SK-N-MC (cell line): ENCODE measurements at regions not wholly inside any gene's neighbourhood (a gene's known extent, or its start where the extent isn't known, plus 50 kb on each side); places are given as distances from the start of the nearest gene placed in this dataset.

Experiments
- DNase-seq: peaks from one replicate; pipeline ENCODE4 v3.0.0-alpha.2; 2011; ENCODE audit warnings: low read depth, low spot score
- H3K27ac ChIP-seq: fragments of 200-600 bp; sonication (generic); 2 replicates; pipeline ENCODE4 v1.5.1; 2016; ENCODE audit warnings: mixed run types
- H3K36me3 ChIP-seq: fragments of 200-600 bp; sonication (generic); 2 replicates; pipeline ENCODE4 v1.6.1; 2017; ENCODE audit warnings: antibody characterized with exemption, low read length, mixed read lengths; ENCODE audit not compliant: insufficient read depth
- H3K4me3 ChIP-seq: fragments of 200-600 bp; sonication (generic); 2 replicates; pipeline ENCODE4 v1.5.1; 2016
- H3K9ac ChIP-seq: fragments of 200-600 bp; sonication (generic); 2 replicates; pipeline ENCODE4 v1.8.0; 2017; ENCODE audit warnings: mixed run types, mixed read lengths; ENCODE audit not compliant: insufficient read length
- H3K9me3 ChIP-seq: fragments of 200-600 bp; sonication (generic); 2 replicates; pipeline ENCODE4 v1.6.1; 2017; ENCODE audit warnings: low read depth, mild to moderate bottlenecking, antibody characterized with exemption, low read length, moderate library complexity, mixed read lengths
- EZH2 ChIP-seq: fragments of 200-600 bp; sonication (generic); IDR thresholded peaks from one replicate; pipeline ENCODE4 v1.6.1; 2017; ENCODE audit warnings: antibody characterized with exemption
- FOXP2 ChIP-seq: optimal IDR thresholded peaks from 2 replicates; pipeline ENCODE3; 2011; ENCODE audit warnings: mild to moderate bottlenecking, moderate library complexity; ENCODE audit not compliant: insufficient read depth; ENCODE audit errors: extremely low read length, control extremely low read depth
- POLR2AphosphoS5 ChIP-seq: IDR thresholded peaks from 2 replicates; pipeline ENCODE4 v1.6.1; 2012; ENCODE audit warnings: mild to moderate bottlenecking, low read depth, low read length, borderline replicate concordance

DNA sequence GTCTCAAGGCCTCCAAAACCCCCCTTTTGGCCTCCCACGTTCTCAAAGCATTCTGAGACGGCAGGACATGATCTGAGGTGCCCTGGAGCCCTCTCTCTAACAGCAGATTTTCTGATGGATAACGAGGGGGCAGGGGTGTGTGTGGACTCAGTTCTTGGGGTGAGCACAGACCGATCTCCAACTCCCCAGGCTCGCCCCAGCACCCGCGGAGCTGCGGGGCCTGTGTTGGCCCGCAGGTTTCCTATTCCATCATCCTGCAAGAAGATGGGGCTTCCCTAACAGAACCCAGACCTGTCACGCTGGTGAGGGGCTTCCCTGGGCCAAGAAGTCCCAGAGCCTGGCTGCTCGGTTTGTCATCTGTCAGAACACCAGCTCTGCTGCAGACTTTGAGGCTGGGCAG is 196.1 kb downstream of the ANAPC1 start:
- no peak for TF ChIP-seq EZH2
- no peak for TF ChIP-seq FOXP2
- no peak for TF ChIP-seq POLR2AphosphoS5
- Histone ChIP-seq H3K9me3 (no peaks in the 10 kb centered on the region), H3K27ac (no peak overlapping the region), H3K9ac (no peak overlapping the region), H3K36me3 (no peaks in the 10 kb centered on the region), H3K4me3 (no peak overlapping the region)
- DNase-seq = no peak

DNA sequence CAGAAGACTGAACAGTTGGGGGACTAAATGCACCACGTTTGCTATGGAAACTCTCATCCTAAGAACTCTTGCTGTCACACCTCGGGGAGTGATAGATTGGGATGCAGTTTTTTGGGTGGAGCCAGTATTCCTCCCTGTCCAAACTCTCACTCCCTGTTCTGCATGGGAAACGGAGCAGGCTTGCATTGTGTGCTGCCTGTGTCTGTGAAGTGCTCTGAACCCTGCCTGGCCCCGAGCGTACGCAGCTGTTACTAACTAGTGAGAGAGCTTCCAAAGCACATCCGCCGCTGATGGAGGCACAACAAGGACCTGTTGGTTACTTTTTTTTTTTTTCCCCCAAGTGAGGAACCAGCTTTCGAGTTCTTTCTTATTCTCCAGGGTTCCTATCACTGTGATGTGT is 195.5 kb downstream of the ANAPC1 start:
- H3K9ac ChIP-seq = no peak overlapping the region
- H3K27ac ChIP-seq = no peak overlapping the region
- TF ChIP-seq POLR2AphosphoS5 = no peak
- no peak for TF ChIP-seq FOXP2
- TF ChIP-seq EZH2 = no peak
- DNase-seq = no peak
- no peaks in the 10 kb centered on the region for H3K36me3 ChIP-seq
- H3K4me3 ChIP-seq = no peak overlapping the region
- no peaks in the 10 kb centered on the region for H3K9me3 ChIP-seq

DNA sequence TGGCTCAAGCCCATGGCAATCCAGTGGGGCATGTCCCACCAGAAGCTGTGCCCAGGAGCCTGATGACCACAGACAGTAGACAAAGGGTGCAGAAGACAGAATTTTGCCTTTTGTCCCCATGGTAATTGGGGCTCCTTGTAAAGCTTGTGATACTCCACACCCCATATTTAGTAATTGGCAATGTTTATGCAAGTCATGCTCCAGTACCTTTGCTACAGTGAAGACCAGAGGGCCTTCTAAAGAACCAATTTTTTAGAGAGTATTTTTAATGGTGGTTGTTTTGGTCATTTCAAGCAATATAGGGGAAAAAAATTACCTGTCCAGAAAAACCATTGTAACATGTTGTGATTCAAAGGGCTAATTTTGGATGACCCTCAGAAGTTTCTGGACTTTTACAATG is 194.8 kb downstream of the ANAPC1 start:
- TF ChIP-seq FOXP2 (no peak), POLR2AphosphoS5 (no peak), EZH2 (no peak)
- Histone ChIP-seq H3K9ac (no peak overlapping the region), H3K27ac (no peak overlapping the region)

DNA sequence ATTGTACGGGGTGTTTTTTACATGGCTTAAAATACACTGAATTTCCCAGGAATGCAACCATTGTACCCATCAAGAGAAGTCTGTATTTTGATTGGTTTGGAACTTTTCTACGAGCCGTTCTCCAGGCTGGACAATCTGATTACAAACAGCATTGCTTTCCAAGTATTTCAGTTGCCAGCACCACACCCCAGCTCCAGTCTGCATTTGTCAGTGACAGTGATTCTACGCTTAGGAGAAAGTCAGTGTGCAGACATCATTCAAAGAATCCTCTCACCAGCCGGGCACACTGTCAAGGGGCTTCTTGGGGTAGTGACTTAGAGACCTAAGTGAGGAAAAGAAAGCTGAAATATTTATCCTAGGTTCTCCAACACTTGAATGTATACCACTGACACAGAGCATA is 194.1 kb downstream of the ANAPC1 start:
- no peak for DNase-seq
- Histone ChIP-seq H3K36me3 (no peaks in the 10 kb centered on the region), H3K9ac (no peak overlapping the region), H3K9me3 (no peaks in the 10 kb centered on the region), H3K4me3 (no peak overlapping the region), H3K27ac (no peak overlapping the region)
- no peak for TF ChIP-seq EZH2
- no peak for TF ChIP-seq POLR2AphosphoS5
- no peak for TF ChIP-seq FOXP2

More for the DNA sequence above, 194.8 kb downstream of the ANAPC1 start:
- Histone ChIP-seq H3K9me3 (no peaks in the 10 kb centered on the region), H3K36me3 (no peaks in the 10 kb centered on the region), H3K4me3 (no peak overlapping the region)
- DNase-seq = no peak

DNA sequence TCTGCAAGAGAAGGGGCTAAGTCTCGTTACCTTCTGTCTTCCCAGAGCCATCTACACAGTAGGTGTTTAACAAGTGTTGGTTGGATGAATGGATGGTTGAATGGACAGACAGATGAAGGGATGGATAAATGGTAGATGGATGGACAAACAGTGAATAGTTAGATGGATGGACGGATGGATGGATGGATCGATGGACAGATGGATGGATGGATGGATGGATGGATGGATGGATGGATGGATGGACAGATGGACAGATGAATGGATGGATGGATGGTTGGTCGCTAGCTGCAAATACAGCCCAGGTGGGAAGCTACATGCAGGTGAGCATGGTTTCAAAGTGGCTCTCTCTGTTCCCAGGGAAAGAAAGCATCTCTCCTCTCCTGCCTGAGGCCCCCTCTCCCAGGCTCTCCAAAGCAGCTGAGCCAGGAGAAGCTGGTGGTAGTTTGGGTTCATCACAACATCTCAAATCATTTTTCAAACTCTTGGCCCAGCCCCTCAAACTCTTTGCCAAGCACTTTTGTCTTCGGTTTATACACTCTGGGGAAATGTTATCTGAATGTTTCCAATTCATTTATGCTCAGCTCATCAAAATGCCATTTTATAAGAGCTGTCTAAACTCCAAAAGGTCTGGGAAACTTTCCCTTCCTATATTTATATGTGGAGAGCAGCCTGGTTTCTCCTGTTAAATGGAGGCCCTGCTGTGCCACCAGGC is 192.7 kb downstream of the ANAPC1 start:
- H3K36me3 ChIP-seq = no peaks in the 10 kb centered on the region
- TF ChIP-seq POLR2AphosphoS5 (no peak), EZH2 (no peak), FOXP2 (no peak)
- no peak for DNase-seq
- H3K9me3 ChIP-seq = no peaks in the 10 kb centered on the region
- H3K9ac ChIP-seq = no peak overlapping the region
- no peak overlapping the region for H3K27ac ChIP-seq
- no peak overlapping the region for H3K4me3 ChIP-seq

DNA sequence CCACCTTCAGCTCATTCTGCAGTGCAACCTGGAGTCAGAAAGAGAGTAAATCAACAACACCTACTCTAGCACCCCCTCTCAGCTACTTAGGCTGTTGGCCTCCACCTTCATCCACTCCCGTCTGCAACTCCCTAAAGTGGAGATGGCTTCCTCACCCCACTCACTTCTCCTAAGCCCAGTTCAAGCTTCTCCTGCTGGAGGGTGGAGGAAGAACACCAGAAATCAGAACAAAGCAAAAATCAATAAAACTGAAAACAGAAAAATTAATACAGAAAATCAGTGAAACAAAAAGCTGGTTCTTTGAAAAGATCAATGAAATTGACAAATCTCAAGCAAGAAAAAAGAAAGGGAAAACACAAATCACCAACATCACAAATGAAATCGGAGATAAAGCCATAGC is 191.7 kb downstream of the ANAPC1 start:
- Histone ChIP-seq H3K9ac (no peak overlapping the region), H3K27ac (no peak overlapping the region), H3K36me3 (no peaks in the 10 kb centered on the region), H3K9me3 (no peaks in the 10 kb centered on the region), H3K4me3 (no peak overlapping the region)
- TF ChIP-seq EZH2 (no peak), FOXP2 (no peak), POLR2AphosphoS5 (no peak)
- no peak for DNase-seq

DNA sequence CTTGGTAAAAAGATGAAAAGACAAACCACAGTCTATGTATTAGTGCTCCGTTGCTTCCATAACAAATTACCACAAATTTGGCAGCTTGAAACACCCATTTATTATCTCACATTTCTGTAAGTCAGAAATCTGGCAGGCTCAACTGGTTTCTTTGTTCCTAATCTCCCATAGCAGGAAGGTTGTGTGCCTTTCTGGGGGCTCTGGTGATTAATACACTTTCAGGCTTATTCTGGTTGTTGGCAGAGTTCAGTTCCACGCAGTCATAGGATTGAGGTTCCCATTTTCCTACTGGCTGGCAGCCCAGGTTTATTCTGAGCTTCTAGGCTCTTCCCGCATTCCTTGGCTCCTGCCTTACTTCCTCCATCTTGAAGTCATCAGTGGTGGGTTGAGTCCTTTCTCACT is 189.3 kb downstream of the ANAPC1 start:
- no peak overlapping the region for H3K4me3 ChIP-seq
- H3K9me3 ChIP-seq = no peaks in the 10 kb centered on the region
- no peak overlapping the region for H3K9ac ChIP-seq
- no peaks in the 10 kb centered on the region for H3K36me3 ChIP-seq
- H3K27ac ChIP-seq = no peak overlapping the region
- no peak for TF ChIP-seq EZH2
- no peak for TF ChIP-seq FOXP2
- TF ChIP-seq POLR2AphosphoS5 = no peak
- no peak for DNase-seq

DNA sequence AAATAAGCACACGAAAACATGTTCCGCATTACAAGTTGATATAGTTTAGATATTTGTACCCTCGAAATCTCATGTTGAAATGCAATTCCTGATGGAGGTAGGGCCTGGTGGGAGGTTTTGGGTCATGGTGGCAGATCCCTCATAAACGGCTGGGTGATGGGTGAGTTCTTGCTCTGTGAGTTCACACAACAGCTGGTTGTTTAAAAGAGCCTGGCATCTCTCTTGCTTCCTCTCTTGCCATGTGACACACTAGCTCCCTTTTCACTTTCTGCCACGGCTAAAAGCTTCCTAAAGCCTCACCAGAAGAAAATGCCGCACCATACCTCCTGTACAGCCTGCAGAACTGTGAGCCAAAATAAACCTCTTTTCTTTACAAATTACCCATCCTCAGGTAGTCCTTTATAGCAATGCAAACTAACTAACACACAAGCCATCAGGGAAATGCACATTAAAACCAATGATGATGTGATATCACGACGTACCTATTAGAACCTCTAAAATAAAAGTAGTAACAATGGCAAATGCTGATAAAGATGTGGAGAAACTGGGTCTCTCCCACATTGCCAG is 188.5 kb downstream of the ANAPC1 start:
- no peak overlapping the region for H3K9ac ChIP-seq
- H3K27ac ChIP-seq = no peak overlapping the region
- TF ChIP-seq FOXP2 = no peak
- no peak for TF ChIP-seq EZH2
- no peak for TF ChIP-seq POLR2AphosphoS5
- H3K9me3 ChIP-seq = no peaks in the 10 kb centered on the region
- no peaks in the 10 kb centered on the region for H3K36me3 ChIP-seq
- DNase-seq = no peak
- no peak overlapping the region for H3K4me3 ChIP-seq
